AG04450 (cell line): ENCODE measurements at regions not wholly inside any gene's neighbourhood (a gene's known extent, or its start where the extent isn't known, plus 50 kb on each side); places are given as distances from the start of the nearest gene placed in this dataset.
"Not testable (repeated sequence)": the region's sequence is repeated elsewhere in the genome, so short reads cannot be mapped to it uniquely, and the experiment has no call there.

ENCODE experiments used
- CTCF ChIA-PET: fragments of 300-600, 350-600 bp; formaldehyde crosslinking; extraction: SDS; loops from one replicate; lab custom pipeline; 2022; ENCODE audit warnings: antibody characterized with exemption, inconsistent platforms; lab: Charles Lee
- POLR2A ChIA-PET: fragments of 350-600 bp; formaldehyde crosslinking; extraction: SDS; loops from one replicate; lab custom pipeline; 2021; ENCODE audit warnings: antibody characterized with exemption, inconsistent platforms; lab: Yijun Ruan, JAX
- DNase-seq: peaks from one replicate; pipeline ENCODE4 v3.0.0-alpha.2; 2011; ENCODE audit warnings: low read depth, low spot score
- H3K27ac ChIP-seq: one replicate; pipeline ENCODE4 v1.5.1; 2012; ENCODE audit warnings: low read depth, low read length, control low read depth
- H3K27me3 ChIP-seq: one replicate; pipeline ENCODE4 v1.6.0; 2012; ENCODE audit warnings: low read length; ENCODE audit not compliant: control insufficient read depth, insufficient read depth
- H3K4me3 ChIP-seq: 2 replicates; pipeline ENCODE4 v1.5.1; 2011; ENCODE audit warnings: mild to moderate bottlenecking, low read depth, low read length, control low read depth
- H3K9me3 ChIP-seq: 2 replicates; pipeline ENCODE4 v1.5.1; 2012; ENCODE audit warnings: low read length; ENCODE audit not compliant: control insufficient read depth, insufficient read depth

- H3K4me3 ChIP-seq, H3K27ac ChIP-seq, H3K27me3 ChIP-seq, DNase-seq, H3K9me3 ChIP-seq: not testable (repeated sequence)
- CTCF ChIA-PET, result interaction anchor here (1.0 kb wide), 1 partner anchor 753 kb away, joined by 5 read pairs; no protein-coding TSS in a partner anchor
- POLR2A ChIA-PET, result interaction anchor here (0.7 kb wide), 2 partner anchors 195 to 214 kb away, joined by 3 to 4 read pairs; no protein-coding TSS in a partner anchor
Observed at GRCh38 chr16:29094729-29095624, 110.1 kb downstream of the LAT start.

- not testable (repeated sequence) for H3K9me3 ChIP-seq, H3K27ac ChIP-seq, H3K4me3 ChIP-seq, H3K27me3 ChIP-seq, DNase-seq
- ChIA-PET POLR2A (interaction anchor here (0.7 kb wide), 1 partner anchor 214 kb away, joined by 3 read pairs; no protein-coding TSS in a partner anchor), CTCF (interaction anchor here (1.0 kb wide), 1 partner anchor 754 kb away, joined by 5 read pairs; no protein-coding TSS in a partner anchor)
Observed at GRCh38 chr16:29094325-29094724, 109.5 kb downstream of the LAT start.

GRCh38 chr16:29089679-29090078 lies 104.8 kb downstream of the LAT start:
- H3K4me3 ChIP-seq, DNase-seq, H3K9me3 ChIP-seq, H3K27ac ChIP-seq, POLR2A ChIA-PET, CTCF ChIA-PET, H3K27me3 ChIP-seq: not testable (repeated sequence)

GRCh38 chr16:29087673-29088072 lies 102.8 kb downstream of the LAT start:
- H3K9me3 ChIP-seq, H3K27me3 ChIP-seq, DNase-seq, H3K4me3 ChIP-seq, CTCF ChIA-PET, H3K27ac ChIP-seq, POLR2A ChIA-PET: not testable (repeated sequence)

GRCh38 chr16:29081829-29082639 lies 97.2 kb downstream of the LAT start:
- H3K9me3 ChIP-seq, CTCF ChIA-PET, DNase-seq, POLR2A ChIA-PET, H3K27me3 ChIP-seq, H3K27ac ChIP-seq: not testable (repeated sequence)
- H3K4me3 ChIP-seq, result peak overlapping the region; percentile 25; the same call in 1 of the 2 replicates

GRCh38 chr16:29074554-29075402 lies 89.9 kb downstream of the LAT start:
- DNase-seq, H3K9me3 ChIP-seq, H3K27me3 ChIP-seq, POLR2A ChIA-PET: not testable (repeated sequence)
- CTCF ChIA-PET, result interaction anchor here (1.5 kb wide), 1 partner anchor 101 kb away, joined by 4 read pairs; no protein-coding TSS in a partner anchor
- peak overlapping the region; percentile 52 for H3K27ac ChIP-seq
- peak overlapping the region; percentile 55 for H3K4me3 ChIP-seq

- POLR2A ChIA-PET, H3K4me3 ChIP-seq, CTCF ChIA-PET, DNase-seq, H3K27ac ChIP-seq, H3K27me3 ChIP-seq, H3K9me3 ChIP-seq: not testable (repeated sequence)
Observed at GRCh38 chr16:29062235-29062634, 77.4 kb downstream of the LAT start.

- CTCF ChIA-PET, H3K27me3 ChIP-seq, H3K27ac ChIP-seq, POLR2A ChIA-PET, DNase-seq, H3K4me3 ChIP-seq, H3K9me3 ChIP-seq: not testable (repeated sequence)
Observed at GRCh38 chr16:29061467-29061921, 76.6 kb downstream of the LAT start.

- POLR2A ChIA-PET, H3K9me3 ChIP-seq, H3K27ac ChIP-seq, CTCF ChIA-PET, DNase-seq, H3K4me3 ChIP-seq, H3K27me3 ChIP-seq: not testable (repeated sequence)
Observed at GRCh38 chr16:29060022-29060810, 75.4 kb downstream of the LAT start.

- H3K27me3 ChIP-seq, CTCF ChIA-PET, H3K9me3 ChIP-seq, POLR2A ChIA-PET, H3K27ac ChIP-seq, DNase-seq, H3K4me3 ChIP-seq: not testable (repeated sequence)
Observed at GRCh38 chr16:29059575-29059974, 74.7 kb downstream of the LAT start.
